ENCODE measurements at regions not wholly inside any gene's neighbourhood (a gene's known extent, or its start where the extent isn't known, plus 50 kb on each side); places are given as distances from the start of the nearest gene placed in this dataset.

DNA sequence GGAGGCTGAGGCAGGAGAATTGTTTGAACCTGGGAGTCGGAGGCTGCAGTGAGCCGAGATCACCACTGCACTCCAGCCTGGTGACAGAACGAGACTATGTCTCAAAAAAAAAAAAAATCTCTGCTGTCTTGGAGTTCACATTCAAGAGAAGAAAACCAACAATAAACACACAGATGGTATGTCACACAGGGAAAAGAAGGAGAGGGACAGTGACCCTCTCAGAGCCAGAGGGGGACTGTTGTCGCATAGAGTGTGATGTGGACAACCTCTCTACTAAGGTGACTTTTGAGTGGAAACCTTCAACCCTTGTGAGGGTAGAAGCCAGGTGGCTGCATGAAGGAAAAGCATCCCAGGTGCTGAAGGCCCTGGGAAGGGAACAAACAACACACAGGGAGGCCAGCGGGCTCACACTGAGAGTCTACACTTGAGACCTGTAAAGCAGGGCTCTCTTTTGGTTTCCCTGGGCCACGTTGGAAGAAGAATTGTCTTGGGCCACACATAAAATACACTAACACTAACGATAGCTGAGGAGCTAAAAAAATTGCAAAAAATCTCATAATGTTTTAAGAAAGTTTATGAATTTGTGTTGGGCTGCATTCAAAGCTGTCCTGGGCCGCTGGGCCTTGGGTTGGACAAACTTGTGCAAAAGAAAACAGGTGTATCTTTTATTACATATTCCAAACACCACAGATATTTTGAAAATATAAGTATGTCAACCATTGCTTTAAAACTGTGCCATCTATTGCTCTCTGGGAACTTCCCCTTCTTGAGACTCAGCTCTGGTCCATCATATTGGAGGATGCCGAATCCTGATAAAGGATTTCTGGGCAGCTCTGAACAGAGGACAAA lies 136.0 kb downstream of the DDX1 start:
- Histone ChIP-seq H3K27me3 (ENCODE audit: insufficient read depth, low read depth, severe bottlenecking) (no peaks in the 10 kb centered on the region), H3K27ac (no peak overlapping the region), H3K36me3 (no peaks in the 10 kb centered on the region), H3K9me3 (ENCODE audit: severe bottlenecking) (no peaks in the 10 kb centered on the region), H3K4me3 (ENCODE audit: low read depth, low read length) (no peak overlapping the region)
- no peak for TF ChIP-seq CTCF (IDR thresholded peaks at IDR 0.05; ENCODE audit: low read depth, low read length)
- no peak for DNase-seq

DNA sequence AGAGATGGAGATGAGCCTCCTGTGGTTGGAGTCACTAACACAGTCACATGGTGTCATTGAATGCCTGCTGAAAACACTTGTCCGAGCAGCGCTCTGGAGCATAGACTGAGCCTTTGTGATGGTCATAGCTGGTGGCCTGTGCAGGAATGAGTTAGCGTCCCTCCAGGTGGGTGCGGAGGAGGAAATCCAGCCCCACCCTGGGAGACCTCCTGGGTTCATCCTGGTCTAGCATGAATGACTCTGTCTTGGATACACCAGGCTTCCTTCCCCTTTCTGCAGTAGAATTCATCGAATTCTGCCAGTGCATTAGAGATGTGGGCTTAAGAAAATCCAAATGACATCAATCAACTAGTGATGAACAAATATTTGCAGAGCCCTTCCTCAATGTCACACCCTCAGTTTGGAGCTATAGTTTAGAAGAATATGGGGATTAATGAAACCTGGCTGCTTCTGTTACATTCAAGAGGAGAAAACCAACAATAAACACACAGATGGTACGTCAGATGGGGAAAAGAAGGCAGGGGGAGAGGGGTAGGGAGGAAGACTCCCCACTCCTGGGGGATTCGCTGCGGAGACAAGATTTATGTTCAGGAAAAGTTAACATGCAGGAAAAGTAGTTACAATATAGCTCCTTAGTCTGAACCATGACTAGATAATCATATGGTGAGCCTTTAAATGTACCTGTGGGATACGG lies 136.7 kb downstream of the DDX1 start:
- Histone ChIP-seq H3K27ac (no peak overlapping the region), H3K9me3 (ENCODE audit: severe bottlenecking) (no peaks in the 10 kb centered on the region), H3K4me3 (ENCODE audit: low read depth, low read length) (no peak overlapping the region), H3K36me3 (no peaks in the 10 kb centered on the region), H3K27me3 (ENCODE audit: insufficient read depth, low read depth, severe bottlenecking) (no peaks in the 10 kb centered on the region)
- no peak for TF ChIP-seq CTCF (IDR thresholded peaks at IDR 0.05; ENCODE audit: low read depth, low read length)
- DNase-seq: no peak

DNA sequence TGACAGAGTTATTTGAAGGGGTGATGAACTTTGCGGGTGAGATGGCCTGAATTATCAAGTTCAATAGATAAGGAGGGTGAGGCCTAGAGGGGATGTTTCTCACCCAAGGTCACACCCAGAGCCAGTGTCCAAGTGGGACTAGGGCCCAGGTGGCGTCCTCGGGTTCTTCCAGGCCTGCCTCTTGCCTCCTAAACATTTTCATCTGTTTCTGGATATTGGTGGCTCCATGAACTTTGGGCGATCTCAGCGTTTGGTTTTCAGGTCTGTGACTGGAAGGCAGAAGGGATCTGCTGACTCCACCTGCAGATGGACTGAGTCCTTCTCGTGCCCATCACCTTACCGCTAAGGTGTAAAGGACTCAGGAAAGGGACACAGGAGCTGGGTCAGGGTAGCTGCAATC lies 137.3 kb downstream of the DDX1 start:
- no peaks in the 10 kb centered on the region for H3K27me3 ChIP-seq (ENCODE audit: insufficient read depth, low read depth, severe bottlenecking)
- DNase-seq: no peak
- H3K27ac ChIP-seq: no peak overlapping the region
- no peaks in the 10 kb centered on the region for H3K9me3 ChIP-seq (ENCODE audit: severe bottlenecking)
- H3K4me3 ChIP-seq (ENCODE audit: low read depth, low read length): no peak overlapping the region
- H3K36me3 ChIP-seq: no peaks in the 10 kb centered on the region
- no peak for TF ChIP-seq CTCF (IDR thresholded peaks at IDR 0.05; ENCODE audit: low read depth, low read length)

- no peak for DNase-seq
- no peak for TF ChIP-seq CTCF (IDR thresholded peaks at IDR 0.05; ENCODE audit: low read depth, low read length)
- no peaks in the 10 kb centered on the region for H3K9me3 ChIP-seq (ENCODE audit: severe bottlenecking)
- H3K36me3 ChIP-seq: no peaks in the 10 kb centered on the region
- H3K27me3 ChIP-seq (ENCODE audit: insufficient read depth, low read depth, severe bottlenecking): no peaks in the 10 kb centered on the region
- H3K27ac ChIP-seq: no peak overlapping the region
- H3K4me3 ChIP-seq (ENCODE audit: low read depth, low read length): no peak overlapping the region
Observed at GRCh38 chr2:15729709-15730544, 138.3 kb downstream of the DDX1 start.

GRCh38 chr2:15730545-15731212 lies 139.0 kb downstream of the DDX1 start:
- no peak overlapping the region for H3K27ac ChIP-seq
- DNase-seq: no peak
- H3K27me3 ChIP-seq (ENCODE audit: insufficient read depth, low read depth, severe bottlenecking): no peaks in the 10 kb centered on the region

More at GRCh38 chr2:15730545-15731212, 139.0 kb downstream of the DDX1 start:
- no peaks in the 10 kb centered on the region for H3K36me3 ChIP-seq
- no peak overlapping the region for H3K4me3 ChIP-seq (ENCODE audit: low read depth, low read length)
- TF ChIP-seq CTCF (IDR thresholded peaks at IDR 0.05; ENCODE audit: low read depth, low read length): no peak
- no peaks in the 10 kb centered on the region for H3K9me3 ChIP-seq (ENCODE audit: severe bottlenecking)
